ENCODE measurements at regions not wholly inside any gene's neighbourhood (a gene's known extent, or its start where the extent isn't known, plus 50 kb on each side); places are given as distances from the start of the nearest gene placed in this dataset.

DNA sequence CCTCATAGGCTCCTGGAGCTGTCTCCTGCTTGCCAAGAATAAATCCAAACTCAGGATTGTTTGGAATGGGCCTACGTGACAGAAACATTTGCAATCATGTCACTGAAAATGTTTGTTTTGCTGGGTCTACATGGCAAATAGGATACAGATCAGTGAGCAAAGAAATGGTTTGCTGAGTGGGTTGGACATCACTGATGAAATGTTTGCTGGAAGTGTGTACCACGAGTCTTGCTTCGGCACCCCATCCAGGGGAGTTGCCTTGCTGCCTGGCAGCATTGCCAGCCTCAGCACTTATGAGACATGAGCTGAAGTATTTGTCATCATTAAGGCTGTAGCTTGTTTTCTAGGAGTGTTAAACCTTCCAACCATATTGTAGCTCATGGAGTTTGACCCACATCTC is 213.3 kb upstream of the CFAP20DC start:
- TF ChIP-seq POLR2AphosphoS5 (IDR thresholded peaks at IDR 0.05) (no peak), POLR2A (IDR thresholded peaks at IDR 0.05) (no peak)
- TF ChIP-seq, protein P1, sequence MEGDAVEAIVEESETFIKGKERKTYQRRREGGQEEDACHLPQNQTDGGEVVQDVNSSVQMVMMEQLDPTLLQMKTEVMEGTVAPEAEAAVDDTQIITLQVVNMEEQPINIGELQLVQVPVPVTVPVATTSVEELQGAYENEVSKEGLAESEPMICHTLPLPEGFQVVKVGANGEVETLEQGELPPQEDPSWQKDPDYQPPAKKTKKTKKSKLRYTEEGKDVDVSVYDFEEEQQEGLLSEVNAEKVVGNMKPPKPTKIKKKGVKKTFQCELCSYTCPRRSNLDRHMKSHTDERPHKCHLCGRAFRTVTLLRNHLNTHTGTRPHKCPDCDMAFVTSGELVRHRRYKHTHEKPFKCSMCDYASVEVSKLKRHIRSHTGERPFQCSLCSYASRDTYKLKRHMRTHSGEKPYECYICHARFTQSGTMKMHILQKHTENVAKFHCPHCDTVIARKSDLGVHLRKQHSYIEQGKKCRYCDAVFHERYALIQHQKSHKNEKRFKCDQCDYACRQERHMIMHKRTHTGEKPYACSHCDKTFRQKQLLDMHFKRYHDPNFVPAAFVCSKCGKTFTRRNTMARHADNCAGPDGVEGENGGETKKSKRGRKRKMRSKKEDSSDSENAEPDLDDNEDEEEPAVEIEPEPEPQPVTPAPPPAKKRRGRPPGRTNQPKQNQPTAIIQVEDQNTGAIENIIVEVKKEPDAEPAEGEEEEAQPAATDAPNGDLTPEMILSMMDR (IDR thresholded peaks at IDR 0.05) = no peak
- Histone ChIP-seq H3K27ac (no peak overlapping the region), H3K4me1 (replicated peaks) (no peaks in the 10 kb centered on the region), H3K27me3 (replicated peaks; ENCODE audit: insufficient read depth) (no peaks in the 10 kb centered on the region), H3K36me3 (no peaks in the 10 kb centered on the region), H3K9me3 (no peaks in the 10 kb centered on the region), H3K4me3 (no peak overlapping the region)
- DNase-seq (ENCODE audit: low spot score) = no peak
- WGBS = 58% methylated on average over 3 of the region's 3 CpGs
- intact Hi-C loops (cut with DNase I) = no loop called here

DNA sequence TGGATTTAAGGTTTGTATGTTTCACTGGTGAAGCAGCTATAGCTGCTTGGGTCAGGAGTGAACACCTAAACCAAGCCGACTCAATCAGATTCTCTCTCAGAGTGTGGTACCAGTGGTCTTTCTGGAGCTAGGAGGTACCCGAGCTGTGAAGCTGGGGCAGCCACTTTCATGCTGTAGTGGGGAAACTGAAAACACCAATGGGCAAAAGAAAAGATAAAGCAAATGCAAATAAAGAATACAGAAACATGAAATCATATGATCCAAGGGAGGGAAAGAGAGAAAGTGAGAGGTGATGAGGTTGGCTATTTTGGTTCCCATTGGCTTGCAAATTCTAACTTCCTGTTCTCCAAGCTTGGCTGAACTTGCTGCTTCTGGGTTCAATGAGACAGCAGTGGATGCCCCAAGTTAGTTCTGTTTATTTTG is 212.3 kb upstream of the CFAP20DC start:
- no peaks in the 10 kb centered on the region for H3K36me3 ChIP-seq
- no peaks in the 10 kb centered on the region for H3K27me3 ChIP-seq (replicated peaks; ENCODE audit: insufficient read depth)
- no peaks in the 10 kb centered on the region for H3K9me3 ChIP-seq
- H3K27ac ChIP-seq = no peak overlapping the region
- H3K4me3 ChIP-seq = no peak overlapping the region
- DNase-seq (ENCODE audit: low spot score) = no peak
- H3K4me1 ChIP-seq (replicated peaks) = no peaks in the 10 kb centered on the region
- TF ChIP-seq, protein P1 (IDR thresholded peaks at IDR 0.05) = no peak
- TF ChIP-seq POLR2A (IDR thresholded peaks at IDR 0.05) = no peak
- no peak for TF ChIP-seq POLR2AphosphoS5 (IDR thresholded peaks at IDR 0.05)
- intact Hi-C loops (cut with DNase I) = no loop called here
- WGBS = 87% methylated on average over 2 of the region's 2 CpGs

DNA sequence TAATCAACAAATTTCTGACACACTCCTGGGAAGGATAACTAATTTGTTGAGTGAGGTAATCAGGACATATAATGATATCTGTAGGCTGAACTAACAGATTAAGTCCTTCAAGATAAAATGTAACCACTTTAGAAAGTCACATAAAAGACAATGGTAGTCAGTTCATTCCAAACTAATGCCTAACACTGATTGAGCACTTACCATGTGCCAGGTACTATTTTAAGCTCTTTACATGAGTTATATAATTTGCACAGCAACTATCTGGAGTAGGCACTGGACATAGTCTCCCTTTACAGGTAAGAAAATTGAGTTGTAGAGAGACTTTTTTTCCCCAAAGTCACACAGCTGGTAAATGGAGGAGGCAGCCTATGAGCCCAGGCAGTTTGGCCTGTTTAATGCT is 211.2 kb upstream of the CFAP20DC start:
- H3K4me1 ChIP-seq (replicated peaks) = no peaks in the 10 kb centered on the region
- intact Hi-C loops (cut with DNase I) = no loop called here
- no peaks in the 10 kb centered on the region for H3K9me3 ChIP-seq
- H3K36me3 ChIP-seq = no peaks in the 10 kb centered on the region
- H3K27ac ChIP-seq = no peak overlapping the region
- DNase-seq (ENCODE audit: low spot score) = no peak
- H3K4me3 ChIP-seq = no peak overlapping the region
- TF ChIP-seq POLR2A (IDR thresholded peaks at IDR 0.05) (no peak), POLR2AphosphoS5 (IDR thresholded peaks at IDR 0.05) (no peak)
- TF ChIP-seq, protein P1 (IDR thresholded peaks at IDR 0.05) = no peak
- H3K27me3 ChIP-seq (replicated peaks; ENCODE audit: insufficient read depth) = no peaks in the 10 kb centered on the region

DNA sequence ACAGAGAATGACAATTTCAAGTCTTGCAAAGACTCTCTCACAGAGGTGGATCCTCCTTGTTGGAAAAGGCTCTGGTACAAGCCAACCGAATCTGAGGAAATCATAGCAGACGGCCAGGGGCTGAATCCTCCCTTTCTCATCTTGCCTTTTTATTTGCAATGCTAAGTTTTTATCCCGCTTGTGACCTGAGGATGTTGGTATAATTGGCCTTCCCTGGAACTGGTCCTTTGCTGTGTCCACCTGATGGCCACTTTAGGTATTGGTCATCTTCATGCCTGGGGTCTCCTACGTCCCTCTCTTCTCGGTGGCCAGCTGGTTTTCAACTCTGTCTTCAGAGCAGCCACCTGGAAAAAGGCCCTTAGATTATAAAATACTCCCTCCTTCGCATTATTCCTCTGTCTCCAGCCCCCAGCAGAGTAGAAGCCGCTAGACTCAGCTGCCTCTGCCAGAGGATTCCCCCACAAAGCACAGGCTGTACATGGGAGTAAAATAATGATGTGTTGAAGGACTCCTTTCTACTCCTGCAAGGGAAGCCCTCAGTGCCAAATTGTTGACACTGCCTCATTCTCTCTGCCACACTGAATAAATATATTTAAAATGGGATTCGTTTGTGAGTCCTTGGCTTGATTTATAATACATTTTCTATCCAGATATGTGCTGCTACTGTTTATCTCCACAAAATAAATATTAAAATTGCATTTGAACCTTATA is 208.9 kb upstream of the CFAP20DC start:
- Histone ChIP-seq H3K4me1 (replicated peaks) (no peaks in the 10 kb centered on the region), H3K4me3 (no peak overlapping the region), H3K27me3 (replicated peaks; ENCODE audit: insufficient read depth) (no peaks in the 10 kb centered on the region), H3K36me3 (no peaks in the 10 kb centered on the region), H3K9me3 (no peaks in the 10 kb centered on the region), H3K27ac (no peak overlapping the region)
- 71% methylated on average over 8 of the region's 8 CpGs for WGBS
- intact Hi-C loops (cut with DNase I) = no loop called here
- no peak for TF ChIP-seq POLR2AphosphoS5 (IDR thresholded peaks at IDR 0.05)
- no peak for TF ChIP-seq POLR2A (IDR thresholded peaks at IDR 0.05)
- TF ChIP-seq, protein P1 (IDR thresholded peaks at IDR 0.05) = no peak
- DNase-seq (ENCODE audit: low spot score) = no peak

DNA sequence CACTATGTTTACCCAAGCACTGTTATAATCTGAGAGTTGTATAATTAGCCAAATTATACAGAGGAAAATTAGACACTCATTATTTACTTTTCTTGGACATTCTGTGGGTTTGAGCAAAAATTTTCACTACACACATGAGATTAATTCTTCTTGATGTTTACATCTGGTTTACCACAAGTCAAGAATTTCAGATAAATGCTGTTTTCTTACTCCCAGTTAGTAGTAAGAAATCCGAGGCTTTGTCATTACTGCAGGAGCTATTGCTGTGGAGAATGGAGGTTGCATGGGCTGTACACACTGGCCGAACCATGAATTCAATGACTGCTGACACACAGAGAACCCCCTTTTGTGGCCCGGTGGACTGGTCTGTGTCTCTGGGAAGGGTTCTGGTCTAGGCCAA is 207.7 kb upstream of the CFAP20DC start:
- 69% methylated on average over 3 of the region's 3 CpGs for WGBS

More for the DNA sequence above, 207.7 kb upstream of the CFAP20DC start:
- Histone ChIP-seq H3K4me1 (replicated peaks) (no peaks in the 10 kb centered on the region), H3K9me3 (no peaks in the 10 kb centered on the region), H3K4me3 (no peak overlapping the region), H3K27me3 (replicated peaks; ENCODE audit: insufficient read depth) (no peaks in the 10 kb centered on the region), H3K36me3 (no peaks in the 10 kb centered on the region), H3K27ac (no peak overlapping the region)
- intact Hi-C loops (cut with DNase I) = no loop called here
- TF ChIP-seq POLR2A (IDR thresholded peaks at IDR 0.05) (no peak), POLR2AphosphoS5 (IDR thresholded peaks at IDR 0.05) (no peak)
- TF ChIP-seq, protein P1 (IDR thresholded peaks at IDR 0.05) = no peak
- no peak for DNase-seq (ENCODE audit: low spot score)
